PC-3 (cell line): ENCODE measurements at regions not wholly inside any gene's neighbourhood (a gene's known extent, or its start where the extent isn't known, plus 50 kb on each side); places are given as distances from the start of the nearest gene placed in this dataset.

Experiments used
- ATAC-seq: fragments of 200-7000 bp; cut with Tn5 transposase; 2 replicates; pipeline ENCODE4 v1.9.1; 2020; ENCODE audit warnings: mild to moderate bottlenecking, moderate library complexity
- BruUV-seq: library from RNA; stranded (reverse); fragments of 400-500 nt; replicated peaks from 2 replicates; lab custom pipeline; 2021; lab: Mats Ljungman, UMichigan
- CTCF ChIA-PET: fragments of 300-600 bp; sonication (Branson Sonifier 250); formaldehyde crosslinking; loops from one replicate; lab custom pipeline; 2022; ENCODE audit warnings: antibody characterized with exemption; lab: Charles Lee
- POLR2A ChIA-PET: fragments of 300-600 bp; sonication (Branson Sonifier 250); formaldehyde crosslinking; loops from one replicate; lab custom pipeline; 2022; ENCODE audit warnings: antibody characterized with exemption; ENCODE audit not compliant: unreplicated experiment; lab: Charles Lee
- DNase-seq: peaks from one replicate; pipeline ENCODE4 v3.0.0-alpha.2; 2015
- H2AFZ ChIP-seq: fragments of 300-600 bp; sonication (generic); 2 replicates; pipeline ENCODE4 v1.6.0; 2016; ENCODE audit warnings: antibody characterized with exemption, low read length
- H3F3A ChIP-seq: fragments of 300-600 bp; sonication (generic); one replicate; pipeline ENCODE4 v1.6.0; 2017; ENCODE audit warnings: antibody characterized with exemption, low read length, control low read depth, mild to moderate bottlenecking; ENCODE audit not compliant: unreplicated experiment
- H3K27ac ChIP-seq: fragments of 300-600 bp; sonication (generic); 2 replicates; pipeline ENCODE4 v1.5.1; 2016; ENCODE audit warnings: mild to moderate bottlenecking, low read length
- H3K27me3 ChIP-seq: fragments of 300-600 bp; sonication (generic); 2 replicates; pipeline ENCODE4 v1.6.1; 2016; ENCODE audit warnings: low read length, mixed read lengths
- H3K36me3 ChIP-seq: fragments of 300-600 bp; sonication (generic); 2 replicates; pipeline ENCODE4 v1.6.1; 2016; ENCODE audit warnings: low read depth, mixed run types, low read length, mixed read lengths
- H3K4me1 ChIP-seq: fragments of 300-600 bp; sonication (generic); 2 replicates; pipeline ENCODE4 v1.5.1; 2016; ENCODE audit warnings: low read length; ENCODE audit not compliant: insufficient read depth
- H3K4me2 ChIP-seq: fragments of 300-600 bp; sonication (generic); 2 replicates; pipeline ENCODE4 v1.6.0; 2016; ENCODE audit warnings: low read length
- H3K4me3 ChIP-seq: fragments of 300-600 bp; sonication (generic); 2 replicates; pipeline ENCODE4 v1.5.1; 2016; ENCODE audit warnings: mild to moderate bottlenecking, low read length, mixed read lengths
- H3K79me2 ChIP-seq: fragments of 300-600 bp; sonication (generic); 2 replicates; pipeline ENCODE4 v1.6.1; 2017; ENCODE audit warnings: low read length, mixed read lengths
- H3K9ac ChIP-seq: fragments of 300-600 bp; sonication (generic); 2 replicates; pipeline ENCODE4 v1.6.0; 2016; ENCODE audit warnings: mild to moderate bottlenecking, low read length
- H3K9me2 ChIP-seq: fragments of 300-600 bp; sonication (generic); replicated peaks from 2 replicates; pipeline ENCODE4 v1.6.1; 2016; ENCODE audit warnings: mixed run types, low read length, mixed read lengths
- H3K9me3 ChIP-seq: fragments of 300-600 bp; sonication (generic); 2 replicates; pipeline ENCODE4 v1.6.1; 2016; ENCODE audit warnings: low read length, mixed read lengths
- H4K20me1 ChIP-seq: fragments of 300-600 bp; sonication (generic); 2 replicates; pipeline ENCODE4 v1.6.1; 2016; ENCODE audit warnings: low read length, mixed read lengths
- CTCF ChIP-seq: fragments of 300-600 bp; sonication (generic); conservative IDR thresholded peaks from 2 replicates; pipeline ENCODE4 v1.5.1; 2017; ENCODE audit warnings: antibody characterized with exemption, low read depth, mild to moderate bottlenecking, low read length
- EZH2 ChIP-seq: fragments of 300-600 bp; sonication (generic); IDR thresholded peaks from one replicate; pipeline ENCODE4 v1.6.1; 2017; ENCODE audit warnings: antibody characterized with exemption, mild to moderate bottlenecking, low read length; ENCODE audit not compliant: unreplicated experiment
- EZH2phosphoT487 ChIP-seq: fragments of 300-600 bp; sonication (generic); IDR thresholded peaks from 2 replicates; pipeline ENCODE4 v1.6.1; 2018; ENCODE audit warnings: mild to moderate bottlenecking, antibody characterized with exemption, low read length, borderline replicate concordance
- intact Hi-C: fragments of 100-400 bp; cut with micrococcal nuclease; formaldehyde crosslinking; loops from 2 replicates; pipeline ENCODE4 v1.9.0; 2023

- CTCF ChIA-PET: no interaction called here
- Histone ChIP-seq H3K79me2 (no peaks in the 10 kb centered on the region), H3K9me2 (no peaks in the 10 kb centered on the region), H3K36me3 (no peaks in the 10 kb centered on the region), H3K4me2 (no peak overlapping the region), H3K27ac (no peak overlapping the region), H3K9ac (no peak overlapping the region), H3K27me3 (no peaks in the 10 kb centered on the region; the same call in 1 of the 2 replicates), H2AFZ (no peak overlapping the region), H3K9me3 (no peaks in the 10 kb centered on the region), H3K4me1 (no peaks in the 10 kb centered on the region), H3K4me3 (no peak overlapping the region), H3F3A (no peaks in the 10 kb centered on the region), H4K20me1 (no peaks in the 10 kb centered on the region)
- DNase-seq: no peak
- TF ChIP-seq EZH2: no peak
- TF ChIP-seq CTCF: no peak
- no peak for TF ChIP-seq EZH2phosphoT487
- intact Hi-C loops: no loop called here
- ATAC-seq: no peak
- POLR2A ChIA-PET: no interaction called here
- BruUV-seq: no TSS peak
These were observed 261.8 kb upstream of the MYOCD start for GRCh38 chr17:12403881-12404398.

DNA sequence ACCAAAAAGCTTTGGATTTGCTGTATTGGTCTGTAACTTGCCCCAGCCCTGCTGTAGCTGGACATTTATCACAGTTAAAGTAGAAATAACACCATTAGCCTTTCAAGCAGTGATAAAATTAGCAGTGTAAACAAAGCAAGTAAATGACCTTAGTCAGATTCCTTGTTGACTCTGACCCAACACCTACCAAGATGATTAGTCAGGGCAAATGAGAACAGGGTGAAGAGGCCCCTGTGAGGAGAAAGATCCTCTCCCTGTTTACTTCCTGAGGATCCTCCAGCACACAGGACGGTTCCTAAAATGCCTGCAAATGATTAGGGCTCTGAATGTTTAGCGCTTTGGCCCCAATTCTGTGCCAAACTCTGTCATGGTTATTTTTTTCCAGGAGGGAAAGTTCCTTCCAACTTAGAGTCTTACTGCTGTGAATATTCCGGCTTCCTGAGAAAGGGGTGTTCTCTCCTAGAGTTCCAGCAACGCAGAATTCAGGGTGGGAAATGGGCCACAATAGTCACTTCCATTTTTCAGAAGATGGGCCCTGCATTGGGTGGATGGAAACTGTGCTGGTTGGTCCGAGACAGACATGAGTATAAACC lies 259.0 kb upstream of the MYOCD start:
- Histone ChIP-seq H3K9ac (no peak overlapping the region), H2AFZ (no peak overlapping the region), H3K27me3 (no peaks in the 10 kb centered on the region), H3K9me3 (no peaks in the 10 kb centered on the region), H4K20me1 (no peaks in the 10 kb centered on the region), H3K4me2 (no peak overlapping the region), H3K36me3 (no peaks in the 10 kb centered on the region), H3K4me1 (no peaks in the 10 kb centered on the region), H3K9me2 (no peaks in the 10 kb centered on the region), H3K4me3 (no peak overlapping the region), H3K79me2 (no peaks in the 10 kb centered on the region), H3K27ac (no peak overlapping the region), H3F3A (no peaks in the 10 kb centered on the region)
- TF ChIP-seq EZH2phosphoT487 (no peak), EZH2 (no peak), CTCF (no peak)
- CTCF ChIA-PET: no interaction called here
- intact Hi-C loops: no loop called here
- POLR2A ChIA-PET: no interaction called here
- DNase-seq (no peak), ATAC-seq (no peak)
- no TSS peak for BruUV-seq

DNA sequence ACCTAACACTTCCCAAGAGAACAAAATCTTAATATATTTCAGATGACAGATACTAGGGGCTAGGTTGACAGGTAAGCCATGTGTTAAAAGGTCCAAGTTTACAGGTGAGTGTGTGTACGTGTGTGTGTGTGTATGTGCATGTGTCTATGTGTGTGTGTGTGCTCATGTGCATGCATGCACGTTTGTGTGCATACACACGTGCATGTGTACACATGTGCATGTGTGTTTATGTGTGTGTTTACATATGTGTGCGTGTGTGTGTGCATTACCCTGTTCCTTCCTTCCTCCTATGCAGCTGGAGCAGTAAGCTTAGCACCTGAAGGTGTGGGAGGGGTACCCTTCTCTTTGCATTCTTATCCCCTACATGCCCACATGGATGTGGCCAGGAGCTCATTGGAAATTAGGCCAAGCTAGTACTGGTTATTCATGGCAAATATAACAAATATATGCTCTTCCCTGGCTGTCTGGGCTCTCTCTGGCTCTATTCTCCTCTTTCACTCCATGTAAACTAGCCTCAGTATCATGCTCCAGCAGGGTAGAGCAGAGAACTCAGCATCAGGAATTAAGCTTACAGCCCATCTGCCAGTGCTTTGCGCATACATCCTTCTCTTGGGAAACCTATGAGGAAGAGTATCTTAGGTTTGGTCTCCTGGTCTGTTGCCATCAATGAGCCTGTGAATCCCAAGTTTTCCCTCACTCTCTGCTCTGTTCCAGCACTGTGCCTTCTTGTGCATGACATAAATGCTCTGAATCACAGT lies 258.0 kb upstream of the MYOCD start:
- H2AFZ ChIP-seq: no peak overlapping the region
- intact Hi-C loops: no loop called here
- H3K4me3 ChIP-seq: no peak overlapping the region
- H3K36me3 ChIP-seq: no peaks in the 10 kb centered on the region
- H3K27me3 ChIP-seq: peaks cover 2% of the 10 kb centered on the region; the same call in 1 of the 2 replicates
- no peaks in the 10 kb centered on the region for H3F3A ChIP-seq
- H3K9me3 ChIP-seq: no peaks in the 10 kb centered on the region
- no peak overlapping the region for H3K27ac ChIP-seq
- CTCF ChIA-PET: no interaction called here
- no peak overlapping the region for H3K9ac ChIP-seq
- POLR2A ChIA-PET: no interaction called here
- H3K4me1 ChIP-seq: no peaks in the 10 kb centered on the region
- DNase-seq: no peak
- TF ChIP-seq EZH2phosphoT487 (no peak), CTCF (no peak), EZH2 (no peak)
- no peak for ATAC-seq
- no peak overlapping the region for H3K4me2 ChIP-seq
- H3K9me2 ChIP-seq: no peaks in the 10 kb centered on the region
- H4K20me1 ChIP-seq: no peaks in the 10 kb centered on the region
- BruUV-seq: no TSS peak
- H3K79me2 ChIP-seq: no peaks in the 10 kb centered on the region
